HUES48 (cell line): ENCODE measurements at regions not wholly inside any gene's neighbourhood (a gene's known extent, or its start where the extent isn't known, plus 50 kb on each side); places are given as distances from the start of the nearest gene placed in this dataset.

Experiments
- H3K27ac ChIP-seq: one replicate; pipeline ENCODE4 v1.7.0; 2013; ENCODE audit warnings: low read depth, low read length, inconsistent platforms
- H3K27me3 ChIP-seq: 2 replicates; pipeline ENCODE4 v1.6.1; 2013; ENCODE audit warnings: mild to moderate bottlenecking, low read length; ENCODE audit not compliant: control insufficient read depth, insufficient read depth
- H3K36me3 ChIP-seq: 2 replicates; pipeline ENCODE4 v1.6.1; 2013; ENCODE audit warnings: low read length; ENCODE audit not compliant: control insufficient read depth, insufficient read depth
- H3K4me1 ChIP-seq: 2 replicates; pipeline ENCODE4 v1.6.1; 2013; ENCODE audit warnings: mild to moderate bottlenecking, low read length; ENCODE audit not compliant: control insufficient read depth, insufficient read depth
- H3K4me3 ChIP-seq: 2 replicates; pipeline ENCODE4 v1.5.1; 2013; ENCODE audit warnings: mild to moderate bottlenecking, low read depth, low read length
- H3K9ac ChIP-seq: 2 replicates; pipeline ENCODE4 v1.6.1; 2013; ENCODE audit warnings: mild to moderate bottlenecking, low read depth, low read length, moderate library complexity
- H3K9me3 ChIP-seq: 2 replicates; pipeline ENCODE4 v1.6.1; 2013; ENCODE audit warnings: low read length; ENCODE audit not compliant: control insufficient read depth, insufficient read depth

- no peak overlapping the region for H3K9ac ChIP-seq
- H3K36me3 ChIP-seq = no peaks in the 10 kb centered on the region
- H3K9me3 ChIP-seq = no peaks in the 10 kb centered on the region; the same call in 1 of the 2 replicates
- H3K4me3 ChIP-seq = no peak overlapping the region
- no peaks in the 10 kb centered on the region for H3K27me3 ChIP-seq
- no peaks in the 10 kb centered on the region for H3K4me1 ChIP-seq
- no peak overlapping the region for H3K27ac ChIP-seq
Observed at GRCh38 chr7:156071612-156072011, 259.3 kb upstream of the SHH start.

GRCh38 chr7:156069891-156070290, 257.6 kb upstream of the SHH start:
- Histone ChIP-seq H3K27ac (no peak overlapping the region), H3K9ac (no peak overlapping the region), H3K27me3 (no peaks in the 10 kb centered on the region), H3K36me3 (no peaks in the 10 kb centered on the region), H3K4me3 (no peak overlapping the region), H3K9me3 (no peaks in the 10 kb centered on the region; the same call in 1 of the 2 replicates), H3K4me1 (no peaks in the 10 kb centered on the region)

- no peak overlapping the region for H3K27ac ChIP-seq
- no peaks in the 10 kb centered on the region for H3K4me1 ChIP-seq
- no peak overlapping the region for H3K9ac ChIP-seq
- H3K36me3 ChIP-seq = no peaks in the 10 kb centered on the region
- no peak overlapping the region for H3K4me3 ChIP-seq
- no peaks in the 10 kb centered on the region; the same call in 1 of the 2 replicates for H3K9me3 ChIP-seq
- H3K27me3 ChIP-seq = no peaks in the 10 kb centered on the region
Observed at GRCh38 chr7:156067156-156067555, 254.9 kb upstream of the SHH start.

- Histone ChIP-seq H3K27ac (no peak overlapping the region), H3K36me3 (no peaks in the 10 kb centered on the region), H3K4me3 (no peak overlapping the region), H3K27me3 (no peaks in the 10 kb centered on the region), H3K9ac (no peak overlapping the region), H3K4me1 (no peaks in the 10 kb centered on the region), H3K9me3 (peaks cover 14% of the 10 kb centered on the region)
Observed at GRCh38 chr7:156065400-156065799, 253.1 kb upstream of the SHH start.

GRCh38 chr7:156064971-156065386, 252.7 kb upstream of the SHH start:
- no peak overlapping the region for H3K9ac ChIP-seq
- H3K4me3 ChIP-seq = no peak overlapping the region
- no peak overlapping the region for H3K27ac ChIP-seq
- peaks cover 14% of the 10 kb centered on the region for H3K9me3 ChIP-seq
- H3K36me3 ChIP-seq = no peaks in the 10 kb centered on the region
- no peaks in the 10 kb centered on the region for H3K4me1 ChIP-seq
- H3K27me3 ChIP-seq = no peaks in the 10 kb centered on the region

GRCh38 chr7:156063241-156063810, 251.1 kb upstream of the SHH start:
- no peaks in the 10 kb centered on the region for H3K4me1 ChIP-seq
- no peaks in the 10 kb centered on the region for H3K27me3 ChIP-seq
- peaks cover 14% of the 10 kb centered on the region for H3K9me3 ChIP-seq
- no peaks in the 10 kb centered on the region for H3K36me3 ChIP-seq
- no peak overlapping the region for H3K9ac ChIP-seq
- H3K27ac ChIP-seq = no peak overlapping the region
- H3K4me3 ChIP-seq = no peak overlapping the region

GRCh38 chr7:156062286-156062685, 250.0 kb upstream of the SHH start:
- no peaks in the 10 kb centered on the region for H3K4me1 ChIP-seq
- H3K36me3 ChIP-seq = no peaks in the 10 kb centered on the region
- no peak overlapping the region for H3K27ac ChIP-seq
- no peaks in the 10 kb centered on the region for H3K27me3 ChIP-seq
- no peak overlapping the region for H3K4me3 ChIP-seq
- no peak overlapping the region for H3K9ac ChIP-seq
- H3K9me3 ChIP-seq = peaks cover 14% of the 10 kb centered on the region

- H3K9ac ChIP-seq = no peak overlapping the region
- H3K4me3 ChIP-seq = no peak overlapping the region
- H3K36me3 ChIP-seq = no peaks in the 10 kb centered on the region
- no peak overlapping the region for H3K27ac ChIP-seq
- H3K4me1 ChIP-seq = no peaks in the 10 kb centered on the region
- H3K27me3 ChIP-seq = no peaks in the 10 kb centered on the region
- H3K9me3 ChIP-seq = peaks cover 14% of the 10 kb centered on the region
Observed at GRCh38 chr7:156061689-156062255, 249.5 kb upstream of the SHH start.

- H3K27me3 ChIP-seq = no peaks in the 10 kb centered on the region
- H3K36me3 ChIP-seq = no peaks in the 10 kb centered on the region
- H3K9ac ChIP-seq = no peak overlapping the region
- no peak overlapping the region for H3K27ac ChIP-seq
- no peak overlapping the region for H3K4me3 ChIP-seq
- peaks cover 14% of the 10 kb centered on the region for H3K9me3 ChIP-seq
- H3K4me1 ChIP-seq = no peaks in the 10 kb centered on the region
Observed at GRCh38 chr7:156060925-156061324, 248.7 kb upstream of the SHH start.

- H3K4me3 ChIP-seq = no peak overlapping the region
- no peaks in the 10 kb centered on the region for H3K36me3 ChIP-seq
- H3K4me1 ChIP-seq = no peaks in the 10 kb centered on the region
- H3K9me3 ChIP-seq = peaks cover 14% of the 10 kb centered on the region
- no peak overlapping the region for H3K9ac ChIP-seq
- H3K27me3 ChIP-seq = no peaks in the 10 kb centered on the region
- H3K27ac ChIP-seq = no peak overlapping the region
Observed at GRCh38 chr7:156059369-156059768, 247.1 kb upstream of the SHH start.

- H3K9ac ChIP-seq = no peak overlapping the region
Observed at GRCh38 chr7:156058248-156058647, 246.0 kb upstream of the SHH start.

More at GRCh38 chr7:156058248-156058647, 246.0 kb upstream of the SHH start:
- Histone ChIP-seq H3K27me3 (no peaks in the 10 kb centered on the region), H3K4me3 (no peak overlapping the region), H3K4me1 (no peaks in the 10 kb centered on the region), H3K36me3 (no peaks in the 10 kb centered on the region), H3K9me3 (peaks cover 16% of the 10 kb centered on the region), H3K27ac (no peak overlapping the region)
